Effector CD4-positive, alpha-beta T cell (primary cell): ENCODE measurements at regions not wholly inside any gene's neighbourhood (a gene's known extent, or its start where the extent isn't known, plus 50 kb on each side); places are given as distances from the start of the nearest gene placed in this dataset.
"Not testable (repeated sequence)": the region's sequence is repeated elsewhere in the genome, so short reads cannot be mapped to it uniquely, and the experiment has no call there.

Experiments used
- DNase-seq: peaks from one replicate; pipeline ENCODE4 v3.0.0-alpha.2; 2020

- no peak for DNase-seq
Measured at GRCh38 chr2:40584432-40584831, 132.5 kb upstream of the SLC8A1 start.

GRCh38 chr2:40591774-40592173 lies 139.9 kb upstream of the SLC8A1 start:
- DNase-seq: no peak

GRCh38 chr2:40592218-40592617 lies 140.3 kb upstream of the SLC8A1 start:
- DNase-seq: no peak

- DNase-seq: no peak
Measured at GRCh38 chr2:40606862-40607261, 155.0 kb upstream of the SLC8A1 start.

- DNase-seq: no peak
Measured at GRCh38 chr2:40611196-40611595, 159.3 kb upstream of the SLC8A1 start.

- DNase-seq: no peak
Measured at GRCh38 chr2:40625849-40626248, 174.0 kb upstream of the SLC8A1 start.

GRCh38 chr2:40628556-40628955 lies 176.7 kb upstream of the SLC8A1 start:
- no peak for DNase-seq

GRCh38 chr2:40629768-40630434 lies 178.0 kb upstream of the SLC8A1 start:
- no peak for DNase-seq

GRCh38 chr2:40639320-40639719 lies 187.4 kb upstream of the SLC8A1 start:
- DNase-seq: no peak

GRCh38 chr2:40642237-40642636 lies 190.3 kb upstream of the SLC8A1 start:
- no peak for DNase-seq

- no peak for DNase-seq
Measured at GRCh38 chr2:40642726-40643125, 190.8 kb upstream of the SLC8A1 start.

- DNase-seq: no peak
Measured at GRCh38 chr2:40646642-40647041, 194.8 kb upstream of the SLC8A1 start.

- no peak for DNase-seq
Measured at GRCh38 chr2:40652155-40652554, 200.3 kb upstream of the SLC8A1 start.

- DNase-seq: no peak
Measured at GRCh38 chr2:40653829-40654228, 201.9 kb upstream of the SLC8A1 start.

- DNase-seq: no peak
Measured at GRCh38 chr2:40654346-40654745, 202.5 kb upstream of the SLC8A1 start.

- no peak for DNase-seq
Measured at GRCh38 chr2:40658941-40659340, 207.1 kb upstream of the SLC8A1 start.

GRCh38 chr2:40665493-40666232 lies 213.8 kb upstream of the SLC8A1 start:
- no peak for DNase-seq

GRCh38 chr2:40666398-40666797 lies 214.5 kb upstream of the SLC8A1 start:
- DNase-seq: no peak

GRCh38 chr2:40668425-40668824 lies 216.5 kb upstream of the SLC8A1 start:
- DNase-seq: no peak

- DNase-seq: not testable (repeated sequence)
Measured at GRCh38 chr2:40676134-40676790, 224.4 kb upstream of the SLC8A1 start.

GRCh38 chr2:40680547-40680946 lies 228.7 kb upstream of the SLC8A1 start:
- DNase-seq: no peak

GRCh38 chr2:40690036-40690435 lies 238.1 kb upstream of the SLC8A1 start:
- no peak for DNase-seq

GRCh38 chr2:40690525-40690924 lies 238.6 kb upstream of the SLC8A1 start:
- DNase-seq: no peak
